Heart left ventricle (tissue), 16 donors: ENCODE measurements at regions not wholly inside any gene's neighbourhood (a gene's known extent, or its start where the extent isn't known, plus 50 kb on each side); places are given as distances from the start of the nearest gene placed in this dataset.

Source experiments
- ATAC-seq, 4 donors: fragments of 200-7000 bp; cut with Tn5 transposase; one replicate each; pipeline ENCODE4 v1.9.1; 2020 to 2022; ENCODE audit warnings: moderate library complexity in 4 of 4, mild to moderate bottlenecking in 3 of 4, moderate number of reproducible peaks in 1 of 4
- DNase-seq, 5 donors: peaks; one replicate each; pipeline ENCODE4 v3.0.0-alpha.2; 2020
- H3K27ac ChIP-seq, 12 donors: fragments of 200-600 bp; sonication (generic) in 4 of 12; one replicate each; pipeline versions ENCODE4 v1.5.0 to v1.8.0; 2016 to 2022; ENCODE audit warnings: mild to moderate bottlenecking in 2 of 12
- H3K27me3 ChIP-seq, 9 donors: fragments of 200-600 bp; sonication (generic) in 2 of 9; one replicate each; pipeline versions ENCODE4 v1.5.1 to v1.8.0; 2016 to 2022; ENCODE audit warnings: mild to moderate bottlenecking in 3 of 9
- H3K36me3 ChIP-seq, 9 donors: fragments of 200-600 bp; sonication (generic) in 2 of 9; one replicate each; pipeline versions ENCODE4 v1.5.0 to v1.8.0; 2018 to 2022; ENCODE audit warnings: mild to moderate bottlenecking in 2 of 9
- H3K4me1 ChIP-seq, 12 donors: fragments of 200-600 bp; sonication (generic) in 4 of 12; one replicate each; pipeline versions ENCODE4 v1.5.0 to v1.8.0; 2016 to 2022; ENCODE audit warnings: mild to moderate bottlenecking in 3 of 12
- H3K4me3 ChIP-seq, 12 donors: fragments of 200-600 bp; sonication (generic) in 4 of 12; one replicate each; pipeline versions ENCODE4 v1.5.0 to v1.8.0; 2017 to 2022; ENCODE audit warnings: mild to moderate bottlenecking in 9 of 12, moderate library complexity in 4 of 12
- H3K9me3 ChIP-seq, 12 donors: fragments of 200-600 bp; sonication (generic) in 4 of 12; one replicate each; pipeline versions ENCODE4 v1.5.0 to v1.8.0; 2016 to 2022; ENCODE audit warnings: mild to moderate bottlenecking in 1 of 12
- CTCF ChIP-seq, 12 donors: fragments of 200-600 bp; sonication (generic) in 4 of 12; IDR thresholded peaks; one replicate each; pipeline versions ENCODE4 v1.5.0 to v1.8.0; 2018 to 2022; ENCODE audit warnings: antibody characterized with exemption in 12 of 12, mild to moderate bottlenecking in 5 of 12
- POLR2A ChIP-seq, 2 donors: fragments of 450-650 bp; IDR thresholded peaks; one replicate each; pipeline ENCODE4 v1.6.1; 2017; ENCODE audit warnings: antibody characterized with exemption in 2 of 2, mild to moderate bottlenecking in 2 of 2, moderate library complexity in 2 of 2
- WGBS, 4 donors: extraction: QIAGEN DNeasy Blood & Tissue Kit in 2 of 4; methylation state at CpG; one replicate each; pipeline versions ENCODE4 v1.1.5 to v1.1.7; 2013 to 2018; 5-methylcytosine and 5-hydroxymethylcytosine counted together
- intact Hi-C, 10 donors: fragments of 100-400 bp; cut with DNase I; formaldehyde crosslinking; loops; one replicate each; pipeline versions ENCODE4 v1.11.1 to v1.14.2; 2022
- donor health status: ischemic (EF 13 %, LVEDD 7.1; RV severe dilation, severe dysfunction).
- donor health status: healthy with polysubstance abuse.
- donor health status: DM: no; HTN: yes; CAD: no.
- donor health status: DM: no; HTN: no; CAD: no.
- donor health status: ischemic (EF 25% LVEDD 6.9; RV normal size, moderate dysfunction).
- donor health status: ischemic (EF 25% LVEDD 5.7; RV mildly dilated, moderate dysfunction).
- donor health status: healthy.
- donor health status: DM: yes; HTN: yes; CAD: no.
- donor health status: ischemic (EF 35%, LVEDD 5.7; RV mildly dilated, moderate dysfunction).
- donor health status: nonischemic (EF 11% LVEDD 7.7; RV severe dilation, severe dysfunction).
- donor health status: DM: yes; HTN: yes; CAD: no.
- donor health status: PGD.
- donor health status: ischemic (EF 29% LVEDD 5.4; RV normal size, mild dysfunction).
- donor health status: nonischemic (EF 23%, LVEDD 6.1; RV moderate dilation, normal function).

- Histone ChIP-seq H3K27me3 (no peaks in the 10 kb centered on the region), H3K4me3 (no peak overlapping the region), H3K9me3 (no peaks in the 10 kb centered on the region), H3K4me1 (peaks cover 0 to 25% (median 17%) of the 10 kb centered on the region in 12 donors), H3K27ac (peak overlapping the region in 3 of 12 donors; percentile 3 to 73 (median 24)), H3K36me3 (no peaks in the 10 kb centered on the region)
- 68 to 88% (median 74%) methylated on average over 14 to 26 of the region's 26 CpGs for WGBS, 4 donors
- DNase-seq = no peak
- TF ChIP-seq POLR2A (IDR thresholded peaks at IDR 0.05) = no peak
- no peak for TF ChIP-seq CTCF (IDR thresholded peaks at IDR 0.05)
- intact Hi-C loops = no loop called here
- peak; percentile 5 to 37 (median 28) for ATAC-seq
Observed at GRCh38 chr6:167567142-167568033, 242.5 kb downstream of the TTLL2 start.

- intact Hi-C loops = no loop called here
- DNase-seq = no peak
- Histone ChIP-seq H3K36me3 (no peaks in the 10 kb centered on the region), H3K4me3 (no peak overlapping the region), H3K4me1 (peaks cover 0 to 34% (median 19%) of the 10 kb centered on the region in 12 donors), H3K27ac (no peak overlapping the region), H3K27me3 (no peaks in the 10 kb centered on the region), H3K9me3 (no peaks in the 10 kb centered on the region)
- 93 to 97% (median 95%) methylated on average over 18 of the region's 18 CpGs for WGBS, 4 donors
- ATAC-seq = no peak
- TF ChIP-seq POLR2A (IDR thresholded peaks at IDR 0.05) (no peak), CTCF (IDR thresholded peaks at IDR 0.05) (no peak)
Observed at GRCh38 chr6:167568407-167569024, 243.6 kb downstream of the TTLL2 start.

- intact Hi-C loops = no loop called here
- TF ChIP-seq CTCF (IDR thresholded peaks at IDR 0.05) = no peak
- no peak for TF ChIP-seq POLR2A (IDR thresholded peaks at IDR 0.05)
- 83 to 95% (median 92%) methylated on average over 31 of the region's 31 CpGs for WGBS, 4 donors
- DNase-seq (no peak), ATAC-seq (no peak)
- Histone ChIP-seq H3K36me3 (no peaks in the 10 kb centered on the region), H3K27me3 (no peaks in the 10 kb centered on the region), H3K27ac (no peak overlapping the region), H3K4me3 (no peak overlapping the region), H3K4me1 (peaks cover 0 to 38% (median 21%) of the 10 kb centered on the region in 12 donors), H3K9me3 (no peaks in the 10 kb centered on the region)
Observed at GRCh38 chr6:167569041-167569805, 244.3 kb downstream of the TTLL2 start.

GRCh38 chr6:167569879-167570278, 245.0 kb downstream of the TTLL2 start:
- peaks cover 0 to 39% (median 21%) of the 10 kb centered on the region in 12 donors for H3K4me1 ChIP-seq
- no peaks in the 10 kb centered on the region for H3K27me3 ChIP-seq
- DNase-seq (no peak), ATAC-seq (no peak)
- no peak overlapping the region for H3K27ac ChIP-seq
- TF ChIP-seq POLR2A (IDR thresholded peaks at IDR 0.05) (no peak), CTCF (IDR thresholded peaks at IDR 0.05) (no peak)
- no peak overlapping the region for H3K4me3 ChIP-seq
- no peaks in the 10 kb centered on the region for H3K9me3 ChIP-seq
- H3K36me3 ChIP-seq = no peaks in the 10 kb centered on the region
- 93 to 97% (median 95%) methylated on average over 14 of the region's 14 CpGs for WGBS, 4 donors
- intact Hi-C loops = no loop called here
